SK-N-SH (cell line): ENCODE measurements at regions not wholly inside any gene's neighbourhood (a gene's known extent, or its start where the extent isn't known, plus 50 kb on each side); places are given as distances from the start of the nearest gene placed in this dataset.

Experiments
- CTCF ChIA-PET: fragments of 300-600, 350-600 bp; formaldehyde crosslinking; extraction: SDS; loops from one replicate; lab custom pipeline; 2021; lab: Yijun Ruan, JAX
- POLR2A ChIA-PET: fragments of 350-600 bp; sonication (Branson Sonifier 250); formaldehyde crosslinking; extraction: SDS; loops from one replicate; lab custom pipeline; 2020; ENCODE audit warnings: antibody characterized with exemption, inconsistent platforms; lab: Yijun Ruan, JAX
- DNase-seq: peaks from one replicate; pipeline ENCODE4 v3.0.0; 2012
- H2AFZ ChIP-seq: fragments of 200-600 bp; sonication (generic); 2 replicates; pipeline ENCODE4 v1.8.1; 2016; ENCODE audit warnings: antibody characterized with exemption, mild to moderate bottlenecking, low read depth
- H3F3A ChIP-seq: fragments of 200-600 bp; sonication (generic); replicated peaks from 2 replicates; pipeline ENCODE3; 2016; ENCODE audit warnings: antibody characterized with exemption, mild to moderate bottlenecking; ENCODE audit not compliant: insufficient read depth
- H3K27ac ChIP-seq, 2 experiments: fragments of 200-500 bp in 1 of 2; fragments of 200-600 bp in 1 of 2; sonication (Bioruptor generic) in 1 of 2; sonication (generic), shearing (Covaris generic) in 1 of 2; 2 replicates each; pipeline versions ENCODE4 v1.5.1 to v1.6.1; 2014 to 2016; ENCODE audit warnings: low read depth in 2 of 2, inconsistent platforms in 1 of 2, low read length in 1 of 2, mild to moderate bottlenecking in 1 of 2, mixed read lengths in 1 of 2
- H3K27me3 ChIP-seq: fragments of 200-600 bp; sonication (generic), shearing (Covaris generic); 2 replicates; pipeline ENCODE4 v1.6.1; 2016; ENCODE audit warnings: mixed run types; ENCODE audit not compliant: insufficient read depth
- H3K36me3 ChIP-seq, 2 experiments: fragments of 200-500 bp in 1 of 2; fragments of 200-600 bp in 1 of 2; sonication (Bioruptor generic) in 1 of 2; sonication (generic) in 1 of 2; replicated peaks in 1 of 2; 2 replicates each; pipeline versions ENCODE3 to v1.5.1; 2014 to 2016; ENCODE audit warnings: low read length in 1 of 2, mild to moderate bottlenecking in 1 of 2; ENCODE audit not compliant: insufficient read depth in 2 of 2, control insufficient read depth in 1 of 2
- H3K4me1 ChIP-seq, 2 experiments: fragments of 200-500 bp in 1 of 2; fragments of 200-600 bp in 1 of 2; sonication (Bioruptor generic) in 1 of 2; sonication (generic), shearing (Covaris generic) in 1 of 2; 2 replicates each; pipeline versions ENCODE4 v1.5.1 to v1.6.1; 2014 to 2016; ENCODE audit warnings: low read depth in 1 of 2, low read length in 1 of 2, mixed run types in 1 of 2; ENCODE audit not compliant: insufficient read depth in 2 of 2, control insufficient read depth in 1 of 2
- H3K4me2 ChIP-seq: fragments of 200-600 bp; sonication (generic), shearing (Covaris generic); 2 replicates; pipeline ENCODE4 v1.6.1; 2017; ENCODE audit warnings: mixed run types
- H3K4me3 ChIP-seq, 2 experiments: fragments of 200-500 bp in 1 of 2; fragments of 200-600 bp in 1 of 2; sonication (Bioruptor generic) in 1 of 2; sonication (generic), shearing (Covaris generic) in 1 of 2; 2 replicates each; pipeline versions ENCODE4 v1.5.1 to v1.8.1; 2014 to 2016; ENCODE audit warnings: low read depth in 2 of 2, inconsistent platforms in 1 of 2, low read length in 1 of 2, mild to moderate bottlenecking in 1 of 2, mixed read lengths in 1 of 2, moderate library complexity in 1 of 2
- H3K79me2 ChIP-seq: fragments of 200-600 bp; sonication (generic); 2 replicates; pipeline ENCODE4 v1.8.1; 2017; ENCODE audit warnings: mild to moderate bottlenecking; ENCODE audit not compliant: insufficient read depth
- H3K9ac ChIP-seq: fragments of 200-600 bp; sonication (generic); 2 replicates; pipeline ENCODE4 v1.6.1; 2017; ENCODE audit warnings: mixed run types
- H3K9me2 ChIP-seq: fragments of 200-600 bp; sonication (generic); 2 replicates; pipeline ENCODE4 v1.6.1; 2017; ENCODE audit warnings: mixed run types
- H3K9me3 ChIP-seq: fragments of 200-600 bp; sonication (generic); 2 replicates; pipeline ENCODE4 v1.6.1; 2017; ENCODE audit warnings: mixed run types, mild to moderate bottlenecking, moderate library complexity
- H4K20me1 ChIP-seq: fragments of 200-600 bp; sonication (generic); 2 replicates; pipeline ENCODE4 v1.6.1; 2017; ENCODE audit warnings: mild to moderate bottlenecking, mixed run types; ENCODE audit not compliant: insufficient read depth
- CHD2 ChIP-seq: fragments of 150-350 bp; IDR thresholded peaks from 2 replicates; pipeline ENCODE4 v1.6.1; 2018; ENCODE audit warnings: low read length; ENCODE audit not compliant: partially characterized antibody
- EZH2phosphoT487 ChIP-seq: fragments of 200-600 bp; sonication (generic); IDR thresholded peaks from 2 replicates; pipeline ENCODE4 v1.6.1; 2017; ENCODE audit warnings: low read depth, mixed run types, mild to moderate bottlenecking, antibody characterized with exemption, moderate library complexity, borderline replicate concordance
- FOSL2 ChIP-seq: IDR thresholded peaks from 2 replicates; pipeline ENCODE4 v1.4.0; 2012; ENCODE audit warnings: low read depth, mild to moderate bottlenecking, moderate library complexity, borderline replicate concordance
- GATA2 ChIP-seq: sonication (generic); formaldehyde crosslinking; IDR thresholded peaks from 2 replicates; pipeline ENCODE4 v1.5.0; 2020; ENCODE audit warnings: mild to moderate bottlenecking, missing genetic modification reagents
- MXI1 ChIP-seq: IDR thresholded peaks from 2 replicates; pipeline ENCODE4 v1.6.1; 2012; ENCODE audit warnings: mild to moderate bottlenecking, low read depth, low read length, improper control_type of control experiment
- NRF1 ChIP-seq: IDR thresholded peaks from 2 replicates; pipeline ENCODE4 v1.6.1; 2012; ENCODE audit warnings: low read depth, mild to moderate bottlenecking, low read length
- RCOR1 ChIP-seq: fragments of 150-350 bp; IDR thresholded peaks from 2 replicates; pipeline ENCODE4 v1.6.1; 2017; ENCODE audit warnings: antibody characterized with exemption, low read length
- RXRA ChIP-seq: IDR thresholded peaks from 2 replicates; pipeline ENCODE4 v1.4.0; 2012; ENCODE audit warnings: low read depth, mild to moderate bottlenecking, borderline replicate concordance
- SMC3 ChIP-seq: IDR thresholded peaks from 2 replicates; pipeline ENCODE4 v1.6.1; 2012; ENCODE audit warnings: low read depth, low read length, improper control_type of control experiment
- TAF1 ChIP-seq: IDR thresholded peaks from 2 replicates; pipeline ENCODE4 v1.6.1; 2012; ENCODE audit warnings: low read depth, mild to moderate bottlenecking, low read length, moderate library complexity, borderline replicate concordance
- TCF12 ChIP-seq: IDR thresholded peaks from 2 replicates; pipeline ENCODE4 v1.4.0; 2012
- YY1 ChIP-seq: IDR thresholded peaks from 2 replicates; pipeline ENCODE4 v1.4.0; 2012; ENCODE audit warnings: low read depth, mild to moderate bottlenecking
- WGBS: methylation state at CpG from one replicate; pipeline ENCODE4 v1.1.6; 2017; ENCODE audit warnings: low lambda C conversion rate; 5-methylcytosine and 5-hydroxymethylcytosine counted together
- TF ChIP-seq, protein P1 (sequence below): fragments of 200-600 bp; sonication (generic); IDR thresholded peaks from 2 replicates; pipeline ENCODE4 v1.6.1; 2017; ENCODE audit warnings: antibody characterized with exemption, mild to moderate bottlenecking, moderate library complexity
- TF ChIP-seq, protein P2 (sequence below): IDR thresholded peaks from 2 replicates; pipeline ENCODE4; 2012
- TF ChIP-seq, protein P3 (sequence below): fragments of 150-350 bp; IDR thresholded peaks from 2 replicates; pipeline ENCODE4 v1.6.1; 2016; ENCODE audit warnings: mild to moderate bottlenecking, low read depth, low read length
- TF ChIP-seq, protein P4 (sequence below): IDR thresholded peaks from 2 replicates; pipeline ENCODE4 v1.4.0; 2012; ENCODE audit warnings: low read depth, borderline replicate concordance

DNA sequence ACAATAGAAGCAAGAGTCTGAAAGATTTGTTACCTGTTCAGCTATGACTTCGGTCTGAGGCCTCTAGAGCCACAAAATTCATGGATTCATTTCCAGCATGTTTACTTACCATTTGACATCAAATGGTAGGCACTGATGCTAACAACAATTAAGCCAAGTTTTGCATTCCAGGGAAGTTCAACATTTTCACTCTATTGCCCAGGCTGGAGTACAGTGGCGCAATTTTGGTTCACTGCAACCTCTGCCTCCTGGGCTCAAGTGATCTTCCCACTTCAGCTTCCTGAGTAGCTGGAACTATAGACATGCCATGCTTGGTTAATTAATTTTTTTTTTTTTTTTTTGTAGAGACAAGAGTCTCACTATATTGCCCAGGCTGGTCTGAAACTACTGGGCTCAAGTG, 114.1 kb upstream of the SGK1 start:
- no peaks in the 10 kb centered on the region for H3K36me3 ChIP-seq
- H3K9me2 ChIP-seq = no peaks in the 10 kb centered on the region
- no peak overlapping the region for H3K4me3 ChIP-seq
- peaks cover 0 to 6% of the 10 kb centered on the region in 2 experiments; a peak in 2 of 4 replicates for H3K4me1 ChIP-seq
- no peak overlapping the region for H3K9ac ChIP-seq
- TF ChIP-seq CHD2 (no peak), TCF12 (no peak), YY1 (no peak), NRF1 (no peak), RCOR1 (no peak)
- TF ChIP-seq, protein P1, sequence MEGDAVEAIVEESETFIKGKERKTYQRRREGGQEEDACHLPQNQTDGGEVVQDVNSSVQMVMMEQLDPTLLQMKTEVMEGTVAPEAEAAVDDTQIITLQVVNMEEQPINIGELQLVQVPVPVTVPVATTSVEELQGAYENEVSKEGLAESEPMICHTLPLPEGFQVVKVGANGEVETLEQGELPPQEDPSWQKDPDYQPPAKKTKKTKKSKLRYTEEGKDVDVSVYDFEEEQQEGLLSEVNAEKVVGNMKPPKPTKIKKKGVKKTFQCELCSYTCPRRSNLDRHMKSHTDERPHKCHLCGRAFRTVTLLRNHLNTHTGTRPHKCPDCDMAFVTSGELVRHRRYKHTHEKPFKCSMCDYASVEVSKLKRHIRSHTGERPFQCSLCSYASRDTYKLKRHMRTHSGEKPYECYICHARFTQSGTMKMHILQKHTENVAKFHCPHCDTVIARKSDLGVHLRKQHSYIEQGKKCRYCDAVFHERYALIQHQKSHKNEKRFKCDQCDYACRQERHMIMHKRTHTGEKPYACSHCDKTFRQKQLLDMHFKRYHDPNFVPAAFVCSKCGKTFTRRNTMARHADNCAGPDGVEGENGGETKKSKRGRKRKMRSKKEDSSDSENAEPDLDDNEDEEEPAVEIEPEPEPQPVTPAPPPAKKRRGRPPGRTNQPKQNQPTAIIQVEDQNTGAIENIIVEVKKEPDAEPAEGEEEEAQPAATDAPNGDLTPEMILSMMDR = no peak
- TF ChIP-seq, protein P2, sequence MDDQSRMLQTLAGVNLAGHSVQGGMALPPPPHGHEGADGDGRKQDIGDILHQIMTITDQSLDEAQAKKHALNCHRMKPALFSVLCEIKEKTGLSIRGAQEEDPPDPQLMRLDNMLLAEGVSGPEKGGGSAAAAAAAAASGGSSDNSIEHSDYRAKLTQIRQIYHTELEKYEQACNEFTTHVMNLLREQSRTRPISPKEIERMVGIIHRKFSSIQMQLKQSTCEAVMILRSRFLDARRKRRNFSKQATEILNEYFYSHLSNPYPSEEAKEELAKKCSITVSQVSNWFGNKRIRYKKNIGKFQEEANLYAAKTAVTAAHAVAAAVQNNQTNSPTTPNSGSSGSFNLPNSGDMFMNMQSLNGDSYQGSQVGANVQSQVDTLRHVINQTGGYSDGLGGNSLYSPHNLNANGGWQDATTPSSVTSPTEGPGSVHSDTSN = no peak
- TF ChIP-seq, protein P3, sequence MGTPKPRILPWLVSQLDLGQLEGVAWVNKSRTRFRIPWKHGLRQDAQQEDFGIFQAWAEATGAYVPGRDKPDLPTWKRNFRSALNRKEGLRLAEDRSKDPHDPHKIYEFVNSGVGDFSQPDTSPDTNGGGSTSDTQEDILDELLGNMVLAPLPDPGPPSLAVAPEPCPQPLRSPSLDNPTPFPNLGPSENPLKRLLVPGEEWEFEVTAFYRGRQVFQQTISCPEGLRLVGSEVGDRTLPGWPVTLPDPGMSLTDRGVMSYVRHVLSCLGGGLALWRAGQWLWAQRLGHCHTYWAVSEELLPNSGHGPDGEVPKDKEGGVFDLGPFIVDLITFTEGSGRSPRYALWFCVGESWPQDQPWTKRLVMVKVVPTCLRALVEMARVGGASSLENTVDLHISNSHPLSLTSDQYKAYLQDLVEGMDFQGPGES = no peak
- H3K4me2 ChIP-seq = no peak overlapping the region
- no peak overlapping the region for H2AFZ ChIP-seq
- ChIA-PET POLR2A (no interaction called here), CTCF (interaction anchor here (0.7 to 1.1 kb wide), 2 partner anchors 18 to 1124 kb away, joined by 3 read pairs; no protein-coding TSS in a partner anchor)
- DNase-seq = no peak
- H3K79me2 ChIP-seq = no peaks in the 10 kb centered on the region
- H3K9me3 ChIP-seq = no peaks in the 10 kb centered on the region
- 65% methylated on average over 2 of the region's 2 CpGs for WGBS
- peak overlapping the region in 1 of 2 experiments; percentile 53; a peak in 2 of 4 replicates for H3K27ac ChIP-seq
- no peaks in the 10 kb centered on the region for H3K27me3 ChIP-seq
- peaks cover 15% of the 10 kb centered on the region for H3F3A ChIP-seq
- H4K20me1 ChIP-seq = no peaks in the 10 kb centered on the region

DNA sequence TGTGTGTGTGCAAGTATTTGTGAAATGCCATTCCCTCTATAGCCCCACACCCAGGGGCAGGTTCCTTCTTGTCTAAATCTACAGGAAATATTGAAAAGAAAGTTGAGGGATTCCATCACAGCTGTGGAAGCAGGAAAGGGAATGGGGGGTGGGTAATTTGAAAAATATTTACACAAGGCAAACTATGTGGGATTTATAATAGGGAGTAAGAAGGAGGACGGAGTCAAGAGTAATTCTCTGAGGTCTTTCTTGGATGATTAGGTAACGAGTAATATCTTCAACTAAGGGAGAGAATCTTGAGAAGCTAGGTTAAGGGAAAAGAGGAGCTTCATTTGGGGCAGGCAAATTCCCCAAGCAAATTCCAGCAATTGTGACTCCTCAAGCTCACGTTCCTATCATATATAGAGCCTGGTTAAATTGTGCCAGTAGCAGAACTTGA, 113.5 kb upstream of the SGK1 start:
- TF ChIP-seq TCF12 = no peak
- TF ChIP-seq, protein P1 = no peak
- TF ChIP-seq SMC3 = no peak
- TF ChIP-seq NRF1 = no peak
- TF ChIP-seq, protein P4, sequence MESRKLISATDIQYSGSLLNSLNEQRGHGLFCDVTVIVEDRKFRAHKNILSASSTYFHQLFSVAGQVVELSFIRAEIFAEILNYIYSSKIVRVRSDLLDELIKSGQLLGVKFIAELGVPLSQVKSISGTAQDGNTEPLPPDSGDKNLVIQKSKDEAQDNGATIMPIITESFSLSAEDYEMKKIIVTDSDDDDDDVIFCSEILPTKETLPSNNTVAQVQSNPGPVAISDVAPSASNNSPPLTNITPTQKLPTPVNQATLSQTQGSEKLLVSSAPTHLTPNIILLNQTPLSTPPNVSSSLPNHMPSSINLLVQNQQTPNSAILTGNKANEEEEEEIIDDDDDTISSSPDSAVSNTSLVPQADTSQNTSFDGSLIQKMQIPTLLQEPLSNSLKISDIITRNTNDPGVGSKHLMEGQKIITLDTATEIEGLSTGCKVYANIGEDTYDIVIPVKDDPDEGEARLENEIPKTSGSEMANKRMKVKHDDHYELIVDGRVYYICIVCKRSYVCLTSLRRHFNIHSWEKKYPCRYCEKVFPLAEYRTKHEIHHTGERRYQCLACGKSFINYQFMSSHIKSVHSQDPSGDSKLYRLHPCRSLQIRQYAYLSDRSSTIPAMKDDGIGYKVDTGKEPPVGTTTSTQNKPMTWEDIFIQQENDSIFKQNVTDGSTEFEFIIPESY = no peak
- TF ChIP-seq TAF1 = no peak
- TF ChIP-seq FOSL2 = no peak
- TF ChIP-seq EZH2phosphoT487 = no peak
- TF ChIP-seq, protein P3 = no peak
- TF ChIP-seq MXI1 = no peak
- TF ChIP-seq GATA2 (CRISPR knock-in tag) = no peak
- TF ChIP-seq RXRA = no peak
- no peak for TF ChIP-seq RCOR1
- Histone ChIP-seq H3K79me2 (no peaks in the 10 kb centered on the region), H3F3A (peaks cover 11% of the 10 kb centered on the region), H3K27me3 (no peaks in the 10 kb centered on the region), H3K9ac (no peak overlapping the region), H3K4me1 (no peaks in the 10 kb centered on the region; a peak in 1 of 4 replicates), H3K4me2 (no peak overlapping the region), H3K36me3 (no peaks in the 10 kb centered on the region), H3K4me3 (no peak overlapping the region), H2AFZ (no peak overlapping the region), H3K27ac (peak overlapping the region in 1 of 2 experiments; percentile 53; a peak in 2 of 4 replicates), H3K9me3 (no peaks in the 10 kb centered on the region), H3K9me2 (no peaks in the 10 kb centered on the region), H4K20me1 (no peaks in the 10 kb centered on the region)
- CTCF ChIA-PET = interaction anchor here (0.7 to 1.1 kb wide), 2 partner anchors 18 to 1124 kb away, joined by 3 read pairs; no protein-coding TSS in a partner anchor
- WGBS = 44% methylated on average over 3 of the region's 3 CpGs
- DNase-seq = no peak
- POLR2A ChIA-PET = no interaction called here
